ENCODE measurements at regions not wholly inside any gene's neighbourhood (a gene's known extent, or its start where the extent isn't known, plus 50 kb on each side); places are given as distances from the start of the nearest gene placed in this dataset.

DNA sequence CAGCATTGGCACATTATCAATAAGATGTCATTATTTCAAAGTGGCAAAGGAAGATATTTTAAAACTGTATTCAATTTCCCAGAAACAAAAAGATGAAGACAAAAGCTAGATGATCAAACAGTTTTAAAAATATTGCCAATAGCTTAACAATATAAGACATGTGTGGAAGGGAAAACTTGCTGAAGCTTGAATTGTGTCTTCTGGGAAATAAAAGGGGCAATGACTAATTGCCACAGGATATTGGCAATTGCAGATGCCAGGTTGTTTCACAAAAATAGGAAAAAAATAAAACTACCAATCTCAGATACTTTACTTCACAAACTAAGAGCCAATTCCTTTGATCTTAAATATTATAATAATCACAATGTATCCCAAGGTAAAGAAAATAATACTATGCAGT is 679.8 kb upstream of the ADAMTS5 start:
- no peaks in the 10 kb centered on the region for H3K9me3 ChIP-seq (ENCODE audit: insufficient read depth, low read depth, low read length)
- peak overlapping the region; percentile 55 for H3K27ac Mint-ChIP-seq (ENCODE audit: unreplicated experiment)
- no peak for DNase-seq (ENCODE audit: low read depth)
- no peak overlapping the region for H3K9ac ChIP-seq (ENCODE audit: low read length)
- no peak overlapping the region for H3K4me2 ChIP-seq (ENCODE audit: low read length)
- H3K27me3 Mint-ChIP-seq (ENCODE audit: low read depth, unreplicated experiment): no peaks in the 10 kb centered on the region
- TF ChIP-seq, protein P1, sequence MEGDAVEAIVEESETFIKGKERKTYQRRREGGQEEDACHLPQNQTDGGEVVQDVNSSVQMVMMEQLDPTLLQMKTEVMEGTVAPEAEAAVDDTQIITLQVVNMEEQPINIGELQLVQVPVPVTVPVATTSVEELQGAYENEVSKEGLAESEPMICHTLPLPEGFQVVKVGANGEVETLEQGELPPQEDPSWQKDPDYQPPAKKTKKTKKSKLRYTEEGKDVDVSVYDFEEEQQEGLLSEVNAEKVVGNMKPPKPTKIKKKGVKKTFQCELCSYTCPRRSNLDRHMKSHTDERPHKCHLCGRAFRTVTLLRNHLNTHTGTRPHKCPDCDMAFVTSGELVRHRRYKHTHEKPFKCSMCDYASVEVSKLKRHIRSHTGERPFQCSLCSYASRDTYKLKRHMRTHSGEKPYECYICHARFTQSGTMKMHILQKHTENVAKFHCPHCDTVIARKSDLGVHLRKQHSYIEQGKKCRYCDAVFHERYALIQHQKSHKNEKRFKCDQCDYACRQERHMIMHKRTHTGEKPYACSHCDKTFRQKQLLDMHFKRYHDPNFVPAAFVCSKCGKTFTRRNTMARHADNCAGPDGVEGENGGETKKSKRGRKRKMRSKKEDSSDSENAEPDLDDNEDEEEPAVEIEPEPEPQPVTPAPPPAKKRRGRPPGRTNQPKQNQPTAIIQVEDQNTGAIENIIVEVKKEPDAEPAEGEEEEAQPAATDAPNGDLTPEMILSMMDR (IDR thresholded peaks at IDR 0.05; ENCODE audit: insufficient read depth, low read depth, low read length): no peak
- no peak for TF ChIP-seq EZH2 (IDR thresholded peaks at IDR 0.05; ENCODE audit: insufficient read depth, low read length)
- H3K4me3 Mint-ChIP-seq (ENCODE audit: unreplicated experiment): no peak overlapping the region
- H3K9me3 Mint-ChIP-seq (ENCODE audit: unreplicated experiment): no peaks in the 10 kb centered on the region
- H3K4me1 Mint-ChIP-seq (ENCODE audit: low read depth, unreplicated experiment): peaks cover 26% of the 10 kb centered on the region
- H3K4me3 ChIP-seq (ENCODE audit: insufficient read depth, low read depth, low read length): no peak overlapping the region
- FAIRE-seq: no peak
- no peak overlapping the region for H2AFZ ChIP-seq (ENCODE audit: low read depth, low read length)
- H3K4me1 ChIP-seq (ENCODE audit: insufficient read depth, low read length): peaks cover 8% of the 10 kb centered on the region
- no peaks in the 10 kb centered on the region for H3K79me2 ChIP-seq (ENCODE audit: insufficient read depth, low read length)
- no peak overlapping the region for H3K27ac ChIP-seq (ENCODE audit: low read depth, low read length)
- H3K27me3 ChIP-seq (ENCODE audit: insufficient read depth, low read length): no peaks in the 10 kb centered on the region
- no peaks in the 10 kb centered on the region for H3K36me3 Mint-ChIP-seq (ENCODE audit: low read depth, unreplicated experiment)
- H3K36me3 ChIP-seq (ENCODE audit: insufficient read depth, low read length): no peaks in the 10 kb centered on the region
- no peaks in the 10 kb centered on the region for H4K20me1 ChIP-seq (ENCODE audit: insufficient read depth, low read length)

DNA sequence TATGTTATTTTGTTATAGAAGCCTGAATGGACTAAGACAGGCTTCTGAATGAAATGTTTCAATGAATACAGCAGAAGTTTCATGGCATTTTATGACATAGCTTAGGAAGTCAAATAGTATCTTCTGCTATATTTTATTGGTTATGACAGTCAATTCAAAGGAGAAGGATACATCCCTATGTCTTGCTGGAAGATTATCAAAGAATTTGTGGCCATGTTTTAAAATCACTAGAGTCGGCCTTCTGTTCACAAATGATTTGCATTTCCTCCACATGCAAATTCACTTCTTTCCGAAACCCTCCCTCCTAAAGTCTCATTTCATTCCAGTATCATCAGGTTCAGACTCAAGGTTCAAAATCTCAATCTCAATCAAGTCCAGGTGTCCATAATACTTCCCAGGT is 679.2 kb upstream of the ADAMTS5 start:
- no peaks in the 10 kb centered on the region for H3K27me3 ChIP-seq (ENCODE audit: insufficient read depth, low read length)
- Mint-ChIP-seq H3K36me3 (ENCODE audit: low read depth, unreplicated experiment) (no peaks in the 10 kb centered on the region), H3K27me3 (ENCODE audit: low read depth, unreplicated experiment) (no peaks in the 10 kb centered on the region), H3K27ac (ENCODE audit: unreplicated experiment) (no peak overlapping the region), H3K4me3 (ENCODE audit: unreplicated experiment) (no peak overlapping the region), H3K9me3 (ENCODE audit: unreplicated experiment) (no peaks in the 10 kb centered on the region), H3K4me1 (ENCODE audit: low read depth, unreplicated experiment) (peaks cover 26% of the 10 kb centered on the region)
- no peak overlapping the region for H3K27ac ChIP-seq (ENCODE audit: low read depth, low read length)
- H3K4me3 ChIP-seq (ENCODE audit: insufficient read depth, low read depth, low read length): no peak overlapping the region
- no peak overlapping the region for H2AFZ ChIP-seq (ENCODE audit: low read depth, low read length)
- H4K20me1 ChIP-seq (ENCODE audit: insufficient read depth, low read length): no peaks in the 10 kb centered on the region
- H3K4me1 ChIP-seq (ENCODE audit: insufficient read depth, low read length): peaks cover 8% of the 10 kb centered on the region
- DNase-seq (ENCODE audit: low read depth) (no peak), FAIRE-seq (no peak)
- TF ChIP-seq, protein P1 (IDR thresholded peaks at IDR 0.05; ENCODE audit: insufficient read depth, low read depth, low read length): no peak
- no peak for TF ChIP-seq EZH2 (IDR thresholded peaks at IDR 0.05; ENCODE audit: insufficient read depth, low read length)
- no peak overlapping the region for H3K9ac ChIP-seq (ENCODE audit: low read length)
- no peak overlapping the region for H3K4me2 ChIP-seq (ENCODE audit: low read length)
- no peaks in the 10 kb centered on the region for H3K9me3 ChIP-seq (ENCODE audit: insufficient read depth, low read depth, low read length)
- no peaks in the 10 kb centered on the region for H3K36me3 ChIP-seq (ENCODE audit: insufficient read depth, low read length)
- no peaks in the 10 kb centered on the region for H3K79me2 ChIP-seq (ENCODE audit: insufficient read depth, low read length)

DNA sequence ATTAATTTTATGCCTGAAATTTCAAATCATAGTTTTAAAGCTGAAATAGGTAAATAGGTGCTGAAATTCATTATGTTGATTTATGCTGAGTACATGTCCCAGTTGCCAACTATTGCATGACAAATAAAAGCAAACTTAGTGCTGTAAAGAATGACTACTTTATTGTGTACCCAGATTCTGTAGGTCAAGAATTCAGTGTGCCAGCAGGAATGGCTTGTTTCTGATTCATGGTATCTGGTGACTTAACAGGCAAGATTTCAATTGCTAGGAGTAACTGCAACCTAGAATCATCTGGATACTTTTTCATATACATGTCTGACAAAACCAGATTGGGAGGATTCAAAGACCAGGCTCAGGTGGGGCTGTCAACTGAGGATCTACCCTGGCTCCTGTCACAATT is 678.4 kb upstream of the ADAMTS5 start:
- Histone ChIP-seq H3K79me2 (ENCODE audit: insufficient read depth, low read length) (no peaks in the 10 kb centered on the region), H3K4me1 (ENCODE audit: insufficient read depth, low read length) (peaks cover 8% of the 10 kb centered on the region), H3K27me3 (ENCODE audit: insufficient read depth, low read length) (no peaks in the 10 kb centered on the region), H3K4me3 (ENCODE audit: insufficient read depth, low read depth, low read length) (no peak overlapping the region), H4K20me1 (ENCODE audit: insufficient read depth, low read length) (no peaks in the 10 kb centered on the region), H3K4me2 (ENCODE audit: low read length) (no peak overlapping the region), H2AFZ (ENCODE audit: low read depth, low read length) (no peak overlapping the region), H3K27ac (ENCODE audit: low read depth, low read length) (no peak overlapping the region), H3K9me3 (ENCODE audit: insufficient read depth, low read depth, low read length) (no peaks in the 10 kb centered on the region), H3K36me3 (ENCODE audit: insufficient read depth, low read length) (no peaks in the 10 kb centered on the region), H3K9ac (ENCODE audit: low read length) (no peak overlapping the region)
- peaks cover 26% of the 10 kb centered on the region for H3K4me1 Mint-ChIP-seq (ENCODE audit: low read depth, unreplicated experiment)
- H3K9me3 Mint-ChIP-seq (ENCODE audit: unreplicated experiment): no peaks in the 10 kb centered on the region
- FAIRE-seq (peak; percentile 68), DNase-seq (ENCODE audit: low read depth) (no peak)
- H3K27me3 Mint-ChIP-seq (ENCODE audit: low read depth, unreplicated experiment): no peaks in the 10 kb centered on the region
- no peak for TF ChIP-seq EZH2 (IDR thresholded peaks at IDR 0.05; ENCODE audit: insufficient read depth, low read length)
- TF ChIP-seq, protein P1 (IDR thresholded peaks at IDR 0.05; ENCODE audit: insufficient read depth, low read depth, low read length): no peak
- H3K36me3 Mint-ChIP-seq (ENCODE audit: low read depth, unreplicated experiment): no peaks in the 10 kb centered on the region
- peak overlapping the region; percentile 62 for H3K27ac Mint-ChIP-seq (ENCODE audit: unreplicated experiment)
- no peak overlapping the region for H3K4me3 Mint-ChIP-seq (ENCODE audit: unreplicated experiment)
